OCI-LY3 (cell line): ENCODE measurements at regions not wholly inside any gene's neighbourhood (a gene's known extent, or its start where the extent isn't known, plus 50 kb on each side); places are given as distances from the start of the nearest gene placed in this dataset.
"Not testable (repeated sequence)": the region's sequence is repeated elsewhere in the genome, so short reads cannot be mapped to it uniquely, and the experiment has no call there.

Source experiments
- CTCF ChIP-seq: fragments of 200-600, 300-600 bp; sonication (generic); IDR thresholded peaks from 2 replicates; pipeline ENCODE4 v1.5.1; 2014; ENCODE audit warnings: antibody characterized with exemption, low read length, low read depth
- EZH2phosphoT487 ChIP-seq: fragments of 200-600 bp; shearing (Covaris generic); IDR thresholded peaks from 2 replicates; pipeline ENCODE4 v1.6.1; 2018; ENCODE audit warnings: antibody characterized with exemption, mixed run types, low read depth

GRCh38 chr16:60126115-60126514 is 1392.0 kb upstream of the GOT2 start:
- TF ChIP-seq CTCF, EZH2phosphoT487: not testable (repeated sequence)
